GM23248 (cell line): ENCODE measurements at regions not wholly inside any gene's neighbourhood (a gene's known extent, or its start where the extent isn't known, plus 50 kb on each side); places are given as distances from the start of the nearest gene placed in this dataset.

Source experiments
- EZH2 ChIP-seq: fragments of 200-600 bp; sonication (generic); IDR thresholded peaks from 2 replicates; pipeline ENCODE4 v1.6.1; 2018; ENCODE audit warnings: antibody characterized with exemption, mild to moderate bottlenecking; ENCODE audit not compliant: insufficient read depth, poor library complexity, severe bottlenecking
- EZH2phosphoT487 ChIP-seq: fragments of 200-600 bp; sonication (generic); IDR thresholded peaks from 2 replicates; pipeline ENCODE4 v1.6.1; 2018; ENCODE audit warnings: antibody characterized with exemption, moderate library complexity, mild to moderate bottlenecking, low read depth; ENCODE audit not compliant: insufficient read depth

- TF ChIP-seq EZH2: no peak
- TF ChIP-seq EZH2phosphoT487: no peak
These were observed 714.8 kb downstream of the EPM2A start for GRCh38 chr6:145020543-145020942.
